ENCODE measurements at regions not wholly inside any gene's neighbourhood (a gene's known extent, or its start where the extent isn't known, plus 50 kb on each side); places are given as distances from the start of the nearest gene placed in this dataset.

DNA sequence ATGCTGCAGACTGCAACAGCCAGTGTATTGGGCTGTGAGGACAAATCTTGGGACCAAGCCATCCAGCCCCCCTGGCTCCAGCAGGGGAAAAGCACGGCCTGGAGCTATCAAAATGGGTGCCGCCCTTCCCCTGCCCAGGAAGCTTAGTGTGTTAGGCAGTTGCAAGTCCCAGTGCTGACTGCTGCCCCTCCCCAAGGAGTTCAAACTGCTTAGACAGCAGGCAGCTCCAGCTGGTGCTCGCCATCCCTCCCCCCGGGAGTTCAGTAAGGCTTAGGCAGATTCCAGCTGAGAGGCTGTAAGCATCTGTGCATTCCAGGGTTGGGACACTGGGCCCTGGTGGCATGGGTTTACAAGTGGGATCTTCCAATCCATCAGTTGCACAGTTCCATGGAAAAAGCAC lies 579.6 kb upstream of the NR5A2 start:
- no peak overlapping the region for H3K18ac ChIP-seq (ENCODE audit: low read depth in 1 of 2, low read length in 2 of 2)

DNA sequence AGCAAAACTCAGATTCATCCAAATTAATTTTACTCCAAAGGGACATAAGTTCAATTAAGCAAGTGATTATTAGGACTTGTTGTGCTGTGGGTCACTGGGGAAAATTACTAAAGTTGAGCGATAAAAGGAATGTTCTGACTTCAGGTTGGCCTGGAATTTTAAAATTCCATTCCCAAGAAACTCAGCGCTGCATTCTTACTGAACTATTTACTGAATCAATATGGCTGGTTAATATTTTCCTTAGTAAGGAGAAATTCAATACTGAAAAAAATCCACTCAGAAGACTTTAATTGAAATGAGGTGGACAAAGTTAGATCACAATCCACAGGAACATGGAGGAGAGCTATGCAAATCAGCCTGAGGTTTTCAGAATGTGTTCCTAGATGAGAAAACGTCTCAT lies 578.9 kb upstream of the NR5A2 start:
- Histone ChIP-seq H4K8ac (ENCODE audit: low read length) (no peak overlapping the region), H3K4me2 (ENCODE audit: low read length, poor library complexity, severe bottlenecking) (no peak overlapping the region)
- WGBS, result 92% methylated on average over 2 of the region's 3 CpGs

More for the DNA sequence above, 579.6 kb upstream of the NR5A2 start:
- H3K9ac ChIP-seq (ENCODE audit: low read length), result no peak overlapping the region
- no peak overlapping the region for H2BK15ac ChIP-seq (ENCODE audit: low read depth, poor library complexity, severe bottlenecking)
- H2AK5ac ChIP-seq (ENCODE audit: low read length, severe bottlenecking), result peak overlapping the region; percentile 71
- H3K4ac ChIP-seq (ENCODE audit: low read depth in 1 of 2, low read length in 2 of 2), result no peak overlapping the region
- no peak overlapping the region for H3K4me2 ChIP-seq (ENCODE audit: low read length, poor library complexity, severe bottlenecking)
- peak overlapping the region; percentile 94 for H3K27ac ChIP-seq (ENCODE audit: low read length, poor library complexity, severe bottlenecking)
- H3K23ac ChIP-seq (ENCODE audit: low read length in 2 of 2), result no peak overlapping the region
- no peaks in the 10 kb centered on the region for H3K27me3 ChIP-seq (ENCODE audit: control insufficient read depth in 1 of 2, insufficient read depth in 1 of 2, low read length in 2 of 2)
- H3K9me3 ChIP-seq (ENCODE audit: control insufficient read depth, low read length), result no peaks in the 10 kb centered on the region
- no peak for DNase-seq
- no peak overlapping the region for H2BK120ac ChIP-seq (ENCODE audit: low read depth, low read length)
- 74% methylated on average over 4 of the region's 4 CpGs for WGBS
- no peak overlapping the region for H4K91ac ChIP-seq (ENCODE audit: low read length)
- H2AFZ ChIP-seq (ENCODE audit: low read depth, low read length), result no peak overlapping the region
- H2BK12ac ChIP-seq (ENCODE audit: low read length in 2 of 2), result no peak overlapping the region
- no peak overlapping the region for H3K4me3 ChIP-seq (ENCODE audit: insufficient read depth in 1 of 2, low read depth in 1 of 2, low read length in 2 of 2)
- H3K4me1 ChIP-seq (ENCODE audit: control insufficient read depth, insufficient read depth, low read depth, low read length), result peaks cover 12% of the 10 kb centered on the region
- H3K36me3 ChIP-seq (ENCODE audit: control insufficient read depth in 1 of 2, insufficient read depth in 2 of 2, low read depth in 1 of 2, low read length in 2 of 2), result no peaks in the 10 kb centered on the region
- H3K79me1 ChIP-seq (replicated peaks; ENCODE audit: low read length, poor library complexity, severe bottlenecking), result no peaks in the 10 kb centered on the region
- no peak overlapping the region for H4K8ac ChIP-seq (ENCODE audit: low read length)
- peak overlapping the region; percentile 98 for H2BK5ac ChIP-seq (ENCODE audit: low read depth, low read length, poor library complexity, severe bottlenecking)
- H3K14ac ChIP-seq (ENCODE audit: low read length in 2 of 2), result no peak overlapping the region

DNA sequence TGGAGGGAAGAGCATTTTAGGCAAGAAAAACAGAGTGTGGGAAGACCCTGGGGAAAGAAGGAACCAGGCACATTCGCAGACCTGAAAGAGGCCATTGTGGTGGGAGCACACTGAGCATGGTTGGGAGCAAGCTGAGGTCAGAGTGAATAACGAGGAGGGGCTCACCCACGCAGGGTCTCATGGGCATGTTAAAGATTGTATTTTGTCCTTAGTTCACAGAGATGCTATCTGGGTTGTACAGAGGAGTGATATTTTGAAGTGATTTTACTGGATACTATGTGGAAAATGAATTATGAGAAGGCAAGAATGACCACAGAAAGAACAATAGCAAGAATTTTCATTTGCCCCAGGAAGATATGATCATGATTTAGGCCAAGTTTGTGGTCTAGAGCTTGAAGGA lies 578.3 kb upstream of the NR5A2 start:
- Histone ChIP-seq H3K79me1 (replicated peaks; ENCODE audit: low read length, poor library complexity, severe bottlenecking) (no peaks in the 10 kb centered on the region), H3K4me3 (ENCODE audit: insufficient read depth in 1 of 2, low read depth in 1 of 2, low read length in 2 of 2) (no peak overlapping the region), H2AK5ac (ENCODE audit: low read length, severe bottlenecking) (peak overlapping the region; percentile 5), H3K27ac (ENCODE audit: low read length, poor library complexity, severe bottlenecking) (peak overlapping the region; percentile 94), H4K8ac (ENCODE audit: low read length) (no peak overlapping the region), H3K23ac (ENCODE audit: low read length in 2 of 2) (no peak overlapping the region), H3K4me2 (ENCODE audit: low read length, poor library complexity, severe bottlenecking) (no peak overlapping the region), H4K91ac (ENCODE audit: low read length) (no peak overlapping the region), H2BK120ac (ENCODE audit: low read depth, low read length) (no peak overlapping the region), H3K4me1 (ENCODE audit: control insufficient read depth, insufficient read depth, low read depth, low read length) (peaks cover 12% of the 10 kb centered on the region), H2BK5ac (ENCODE audit: low read depth, low read length, poor library complexity, severe bottlenecking) (peak overlapping the region; percentile 85), H3K27me3 (ENCODE audit: control insufficient read depth in 1 of 2, insufficient read depth in 1 of 2, low read length in 2 of 2) (no peaks in the 10 kb centered on the region), H3K36me3 (ENCODE audit: control insufficient read depth in 1 of 2, insufficient read depth in 2 of 2, low read depth in 1 of 2, low read length in 2 of 2) (no peaks in the 10 kb centered on the region), H2BK12ac (ENCODE audit: low read length in 2 of 2) (no peak overlapping the region), H2BK15ac (ENCODE audit: low read depth, poor library complexity, severe bottlenecking) (no peak overlapping the region), H3K14ac (ENCODE audit: low read length in 2 of 2) (no peak overlapping the region), H3K18ac (ENCODE audit: low read depth in 1 of 2, low read length in 2 of 2) (no peak overlapping the region), H3K9me3 (ENCODE audit: control insufficient read depth, low read length) (no peaks in the 10 kb centered on the region), H3K9ac (ENCODE audit: low read length) (no peak overlapping the region), H3K4ac (ENCODE audit: low read depth in 1 of 2, low read length in 2 of 2) (no peak overlapping the region), H2AFZ (ENCODE audit: low read depth, low read length) (no peak overlapping the region)
- 72% methylated on average over 3 of the region's 3 CpGs for WGBS
- DNase-seq, result no peak

More for the DNA sequence above, 578.9 kb upstream of the NR5A2 start:
- Histone ChIP-seq H3K27me3 (ENCODE audit: control insufficient read depth in 1 of 2, insufficient read depth in 1 of 2, low read length in 2 of 2) (no peaks in the 10 kb centered on the region), H2AK5ac (ENCODE audit: low read length, severe bottlenecking) (no peak overlapping the region), H3K27ac (ENCODE audit: low read length, poor library complexity, severe bottlenecking) (peak overlapping the region; percentile 94), H3K14ac (ENCODE audit: low read length in 2 of 2) (no peak overlapping the region), H3K9me3 (ENCODE audit: control insufficient read depth, low read length) (no peaks in the 10 kb centered on the region), H3K9ac (ENCODE audit: low read length) (no peak overlapping the region), H3K4ac (ENCODE audit: low read depth in 1 of 2, low read length in 2 of 2) (no peak overlapping the region), H3K18ac (ENCODE audit: low read depth in 1 of 2, low read length in 2 of 2) (no peak overlapping the region), H4K91ac (ENCODE audit: low read length) (no peak overlapping the region), H3K4me3 (ENCODE audit: insufficient read depth in 1 of 2, low read depth in 1 of 2, low read length in 2 of 2) (no peak overlapping the region), H3K4me1 (ENCODE audit: control insufficient read depth, insufficient read depth, low read depth, low read length) (peaks cover 12% of the 10 kb centered on the region), H2BK5ac (ENCODE audit: low read depth, low read length, poor library complexity, severe bottlenecking) (peak overlapping the region; percentile 98), H2BK12ac (ENCODE audit: low read length in 2 of 2) (no peak overlapping the region), H3K36me3 (ENCODE audit: control insufficient read depth in 1 of 2, insufficient read depth in 2 of 2, low read depth in 1 of 2, low read length in 2 of 2) (no peaks in the 10 kb centered on the region), H2BK120ac (ENCODE audit: low read depth, low read length) (no peak overlapping the region), H3K23ac (ENCODE audit: low read length in 2 of 2) (no peak overlapping the region), H3K79me1 (replicated peaks; ENCODE audit: low read length, poor library complexity, severe bottlenecking) (no peaks in the 10 kb centered on the region), H2BK15ac (ENCODE audit: low read depth, poor library complexity, severe bottlenecking) (no peak overlapping the region), H2AFZ (ENCODE audit: low read depth, low read length) (no peak overlapping the region)
- no peak for DNase-seq

DNA sequence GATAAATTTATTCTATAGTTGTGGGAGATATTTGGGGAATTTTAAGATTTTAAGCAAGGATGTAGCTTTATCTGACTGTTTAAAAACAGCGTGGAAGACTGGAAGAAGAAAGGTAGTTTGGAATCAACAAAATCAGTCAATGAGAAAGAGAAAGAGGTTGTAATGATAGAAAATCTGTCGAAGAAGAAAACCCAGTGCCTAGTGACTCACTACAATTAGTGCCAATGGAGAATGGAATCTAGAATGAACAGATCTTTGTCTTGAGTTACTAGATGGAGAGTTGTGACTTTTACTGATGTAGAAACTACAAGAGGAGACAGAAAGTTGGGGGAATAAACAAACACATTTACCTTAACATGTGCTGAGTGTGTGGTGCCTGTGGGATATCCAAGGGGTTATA lies 577.8 kb upstream of the NR5A2 start:
- Histone ChIP-seq H2BK5ac (ENCODE audit: low read depth, low read length, poor library complexity, severe bottlenecking) (no peak overlapping the region), H3K23ac (ENCODE audit: low read length in 2 of 2) (no peak overlapping the region), H2BK120ac (ENCODE audit: low read depth, low read length) (no peak overlapping the region), H3K4ac (ENCODE audit: low read depth in 1 of 2, low read length in 2 of 2) (no peak overlapping the region), H4K91ac (ENCODE audit: low read length) (no peak overlapping the region), H3K9ac (ENCODE audit: low read length) (no peak overlapping the region), H3K18ac (ENCODE audit: low read depth in 1 of 2, low read length in 2 of 2) (no peak overlapping the region), H3K4me1 (ENCODE audit: control insufficient read depth, insufficient read depth, low read depth, low read length) (peaks cover 12% of the 10 kb centered on the region), H3K14ac (ENCODE audit: low read length in 2 of 2) (no peak overlapping the region), H3K27ac (ENCODE audit: low read length, poor library complexity, severe bottlenecking) (peak overlapping the region; percentile 26), H3K4me3 (ENCODE audit: insufficient read depth in 1 of 2, low read depth in 1 of 2, low read length in 2 of 2) (no peak overlapping the region), H3K79me1 (replicated peaks; ENCODE audit: low read length, poor library complexity, severe bottlenecking) (no peaks in the 10 kb centered on the region), H3K27me3 (ENCODE audit: control insufficient read depth in 1 of 2, insufficient read depth in 1 of 2, low read length in 2 of 2) (no peaks in the 10 kb centered on the region), H3K4me2 (ENCODE audit: low read length, poor library complexity, severe bottlenecking) (no peak overlapping the region), H4K8ac (ENCODE audit: low read length) (no peak overlapping the region), H2AK5ac (ENCODE audit: low read length, severe bottlenecking) (peak overlapping the region; percentile 97), H2AFZ (ENCODE audit: low read depth, low read length) (no peak overlapping the region), H2BK12ac (ENCODE audit: low read length in 2 of 2) (no peak overlapping the region), H3K9me3 (ENCODE audit: control insufficient read depth, low read length) (no peaks in the 10 kb centered on the region), H2BK15ac (ENCODE audit: low read depth, poor library complexity, severe bottlenecking) (no peak overlapping the region), H3K36me3 (ENCODE audit: control insufficient read depth in 1 of 2, insufficient read depth in 2 of 2, low read depth in 1 of 2, low read length in 2 of 2) (no peaks in the 10 kb centered on the region)
- 42% methylated on average over 2 of the region's 2 CpGs for WGBS
- no peak for DNase-seq

Data from mesenchymal stem cell (in vitro differentiated cells and primary cell).